Spinal cord (tissue), 9 donors: ENCODE measurements at regions not wholly inside any gene's neighbourhood (a gene's known extent, or its start where the extent isn't known, plus 50 kb on each side); places are given as distances from the start of the nearest gene placed in this dataset.

Source experiments
- DNase-seq, 6 donors: peaks; one replicate each; pipeline versions ENCODE4 v3.0.0 to v3.0.0-alpha.2; 2013 to 2015; ENCODE audit warnings: low spot score in 6 of 6, low read depth in 4 of 6
- H3K27ac ChIP-seq: one replicate; pipeline ENCODE4 v1.5.1; 2013; ENCODE audit warnings: low read depth, low read length, control low read depth
- H3K27me3 ChIP-seq: one replicate; pipeline ENCODE4 v1.6.1; 2013; ENCODE audit warnings: low read length; ENCODE audit not compliant: control insufficient read depth, insufficient read depth
- H3K36me3 ChIP-seq: one replicate; pipeline ENCODE4 v1.6.1; 2013; ENCODE audit warnings: low read length; ENCODE audit not compliant: control insufficient read depth, insufficient read depth
- H3K4me1 ChIP-seq: one replicate; pipeline ENCODE4 v1.6.1; 2013; ENCODE audit warnings: low read length; ENCODE audit not compliant: control insufficient read depth, insufficient read depth
- H3K4me3 ChIP-seq: one replicate; pipeline ENCODE4 v1.5.1; 2013; ENCODE audit warnings: low read depth, low read length, control low read depth
- H3K9me3 ChIP-seq: one replicate; pipeline ENCODE4 v1.6.1; 2013; ENCODE audit warnings: low read length; ENCODE audit not compliant: control insufficient read depth, insufficient read depth
- WGBS: methylation state at CpG from one replicate; pipeline ENCODE4 v1.1.5; 2013; ENCODE audit warnings: missing lambda C conversion rate; ENCODE audit not compliant: insufficient coverage; 5-methylcytosine and 5-hydroxymethylcytosine counted together
- donor health status: healthy.

GRCh38 chr10:55024713-55025112 is 223.7 kb upstream of the PCDH15 start:
- no peaks in the 10 kb centered on the region for H3K4me1 ChIP-seq
- no peaks in the 10 kb centered on the region for H3K9me3 ChIP-seq
- DNase-seq, result peak in 4 of 6 donors; percentile 15 to 85 (median 54)
- H3K4me3 ChIP-seq, result no peak overlapping the region
- no peaks in the 10 kb centered on the region for H3K36me3 ChIP-seq
- H3K27ac ChIP-seq, result no peak overlapping the region
- no peaks in the 10 kb centered on the region for H3K27me3 ChIP-seq
- 0% methylated on average over 1 of the region's 1 CpG for WGBS

GRCh38 chr10:55019439-55019838 is 218.4 kb upstream of the PCDH15 start:
- DNase-seq, result peak in 4 of 6 donors; percentile 10 to 76 (median 51)
- no CpG with 5 or more reads among the region's 2 CpGs for WGBS
- Histone ChIP-seq H3K27me3 (no peaks in the 10 kb centered on the region), H3K4me1 (no peaks in the 10 kb centered on the region), H3K27ac (no peak overlapping the region), H3K4me3 (no peak overlapping the region), H3K9me3 (no peaks in the 10 kb centered on the region), H3K36me3 (no peaks in the 10 kb centered on the region)

GRCh38 chr10:55013318-55013717 is 212.3 kb upstream of the PCDH15 start:
- H3K9me3 ChIP-seq, result no peaks in the 10 kb centered on the region
- H3K36me3 ChIP-seq, result no peaks in the 10 kb centered on the region
- H3K27me3 ChIP-seq, result no peaks in the 10 kb centered on the region
- H3K4me3 ChIP-seq, result no peak overlapping the region
- no peaks in the 10 kb centered on the region for H3K4me1 ChIP-seq
- H3K27ac ChIP-seq, result no peak overlapping the region
- DNase-seq, result peak in 1 of 6 donors; percentile 8

GRCh38 chr10:55002420-55002819 is 201.4 kb upstream of the PCDH15 start:
- Histone ChIP-seq H3K4me1 (no peaks in the 10 kb centered on the region), H3K9me3 (peaks cover 9% of the 10 kb centered on the region), H3K36me3 (no peaks in the 10 kb centered on the region), H3K4me3 (no peak overlapping the region), H3K27ac (no peak overlapping the region), H3K27me3 (no peaks in the 10 kb centered on the region)
- peak in 1 of 6 donors; percentile 33 for DNase-seq

- Histone ChIP-seq H3K4me3 (no peak overlapping the region), H3K36me3 (no peaks in the 10 kb centered on the region), H3K27me3 (no peaks in the 10 kb centered on the region), H3K27ac (no peak overlapping the region), H3K9me3 (peaks cover 9% of the 10 kb centered on the region), H3K4me1 (no peaks in the 10 kb centered on the region)
- DNase-seq, result no peak
- 87% methylated on average over 1 of the region's 1 CpG for WGBS
Observed at GRCh38 chr10:55001422-55001821, 200.4 kb upstream of the PCDH15 start.

GRCh38 chr10:54993148-54993547 is 192.1 kb upstream of the PCDH15 start:
- H3K9me3 ChIP-seq, result no peaks in the 10 kb centered on the region
- DNase-seq, result no peak
- no CpG with 5 or more reads among the region's 2 CpGs for WGBS

GRCh38 chr10:54985732-54986131 is 184.7 kb upstream of the PCDH15 start:
- Histone ChIP-seq H3K4me1 (no peaks in the 10 kb centered on the region), H3K36me3 (no peaks in the 10 kb centered on the region), H3K27me3 (no peaks in the 10 kb centered on the region), H3K9me3 (no peaks in the 10 kb centered on the region), H3K27ac (no peak overlapping the region), H3K4me3 (no peak overlapping the region)
- no CpG with 5 or more reads among the region's 1 CpG for WGBS
- DNase-seq, result peak in 2 of 6 donors; percentile 19 to 52

More at GRCh38 chr10:54993148-54993547, 192.1 kb upstream of the PCDH15 start:
- Histone ChIP-seq H3K4me3 (no peak overlapping the region), H3K36me3 (no peaks in the 10 kb centered on the region), H3K27me3 (no peaks in the 10 kb centered on the region), H3K27ac (no peak overlapping the region), H3K4me1 (no peaks in the 10 kb centered on the region)

GRCh38 chr10:54983255-54983654 is 182.2 kb upstream of the PCDH15 start:
- no peaks in the 10 kb centered on the region for H3K27me3 ChIP-seq
- DNase-seq, result no peak
- H3K27ac ChIP-seq, result no peak overlapping the region
- no peaks in the 10 kb centered on the region for H3K36me3 ChIP-seq
- H3K4me1 ChIP-seq, result no peaks in the 10 kb centered on the region
- H3K4me3 ChIP-seq, result no peak overlapping the region
- H3K9me3 ChIP-seq, result no peaks in the 10 kb centered on the region

- H3K9me3 ChIP-seq, result no peaks in the 10 kb centered on the region
- 71% methylated on average over 5 of the region's 6 CpGs for WGBS
- no peak overlapping the region for H3K27ac ChIP-seq
- no peak overlapping the region for H3K4me3 ChIP-seq
- H3K36me3 ChIP-seq, result no peaks in the 10 kb centered on the region
- DNase-seq, result no peak
- no peaks in the 10 kb centered on the region for H3K4me1 ChIP-seq
- no peaks in the 10 kb centered on the region for H3K27me3 ChIP-seq
Observed at GRCh38 chr10:54962134-54962900, 161.3 kb upstream of the PCDH15 start.

GRCh38 chr10:54961040-54961439 is 160.0 kb upstream of the PCDH15 start:
- Histone ChIP-seq H3K4me3 (no peak overlapping the region), H3K36me3 (no peaks in the 10 kb centered on the region), H3K27ac (no peak overlapping the region), H3K4me1 (no peaks in the 10 kb centered on the region), H3K27me3 (no peaks in the 10 kb centered on the region), H3K9me3 (no peaks in the 10 kb centered on the region)
- no peak for DNase-seq
- 89% methylated on average over 2 of the region's 4 CpGs for WGBS
